Choroid plexus epithelial cell (primary cell): ENCODE measurements at regions not wholly inside any gene's neighbourhood (a gene's known extent, or its start where the extent isn't known, plus 50 kb on each side); places are given as distances from the start of the nearest gene placed in this dataset.

Experiments used
- DNase-seq: peaks from one replicate; pipeline ENCODE4 v3.0.0-alpha.2; 2010; ENCODE audit warnings: low read depth
- H3K4me3 ChIP-seq: 2 replicates; pipeline ENCODE4 v1.5.1; 2011; ENCODE audit warnings: low read depth, mild to moderate bottlenecking, control low read depth, low read length, moderate library complexity
- CTCF ChIP-seq: conservative IDR thresholded peaks from 2 replicates; pipeline ENCODE4 v1.5.1; 2011; ENCODE audit warnings: low read depth, mild to moderate bottlenecking, control low read depth, inconsistent platforms, low read length, moderate library complexity

DNA sequence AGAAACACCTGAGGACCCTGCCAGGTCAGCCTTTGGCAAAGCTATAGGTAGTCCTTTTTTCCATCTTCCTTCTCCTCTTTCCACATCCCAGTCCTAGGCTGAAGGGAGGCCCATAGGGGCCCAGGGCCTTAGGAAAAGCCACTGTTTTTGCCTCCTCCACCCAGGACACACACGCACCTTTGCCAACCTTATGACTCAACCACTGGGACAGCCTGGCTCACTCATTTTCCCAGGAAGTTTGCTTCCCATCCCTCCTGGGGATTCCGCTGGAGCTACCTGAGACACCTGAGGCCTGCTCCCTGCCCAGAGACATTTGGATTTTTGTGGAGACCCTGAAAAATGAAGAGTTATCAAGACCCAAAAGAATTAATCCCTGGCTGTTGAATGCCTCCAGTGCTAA lies 273.4 kb upstream of the SIX2 start:
- no peak overlapping the region for H3K4me3 ChIP-seq
- TF ChIP-seq CTCF = no peak
- no peak for DNase-seq

- no peak for DNase-seq
- TF ChIP-seq CTCF = no peak
- H3K4me3 ChIP-seq = no peak overlapping the region
These were observed 272.1 kb upstream of the SIX2 start for GRCh38 chr2:45281311-45281710.

GRCh38 chr2:45280794-45281193 lies 271.5 kb upstream of the SIX2 start:
- no peak for TF ChIP-seq CTCF

DNA sequence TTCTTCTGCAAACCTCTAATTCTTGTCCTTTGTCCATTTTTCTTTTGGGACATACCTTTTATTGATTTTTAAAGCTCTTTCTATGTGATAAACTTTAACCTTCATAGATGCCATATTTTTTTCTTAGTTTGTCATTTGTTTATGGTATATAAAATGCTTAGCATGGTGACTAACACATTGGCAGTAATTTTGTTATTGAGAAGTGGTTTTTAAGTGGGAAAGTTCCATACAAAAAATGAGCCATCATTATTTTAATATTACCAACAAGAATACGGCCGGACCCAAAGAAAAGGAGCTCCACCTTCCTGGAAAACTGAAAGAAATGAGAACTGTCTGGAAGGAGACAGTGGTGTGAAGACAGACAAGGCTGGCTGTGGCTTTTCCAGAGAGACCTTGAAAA lies 270.1 kb upstream of the SIX2 start:
- no peak for DNase-seq
- no peak for TF ChIP-seq CTCF
- H3K4me3 ChIP-seq = no peak overlapping the region

More at GRCh38 chr2:45280794-45281193, 271.5 kb upstream of the SIX2 start:
- no peak for DNase-seq
- H3K4me3 ChIP-seq = no peak overlapping the region

- DNase-seq = peak; percentile 38
- no peak overlapping the region for H3K4me3 ChIP-seq
- TF ChIP-seq CTCF = no peak
These were observed 269.3 kb upstream of the SIX2 start for GRCh38 chr2:45278365-45279078.

- no peak for DNase-seq
- no peak for TF ChIP-seq CTCF
- H3K4me3 ChIP-seq = no peak overlapping the region
These were observed 267.7 kb upstream of the SIX2 start for GRCh38 chr2:45276914-45277313.

- no peak for DNase-seq
- H3K4me3 ChIP-seq = no peak overlapping the region
- no peak for TF ChIP-seq CTCF
These were observed 266.6 kb upstream of the SIX2 start for GRCh38 chr2:45275806-45276205.
